Panc1 (cell line): ENCODE measurements at regions not wholly inside any gene's neighbourhood (a gene's known extent, or its start where the extent isn't known, plus 50 kb on each side); places are given as distances from the start of the nearest gene placed in this dataset.

ENCODE experiments used
- ATAC-seq: fragments of 200-7000 bp; cut with Tn5 transposase; 2 replicates; pipeline ENCODE4 v1.9.1; 2020; ENCODE audit warnings: mild to moderate bottlenecking, moderate library complexity
- BruUV-seq: library from RNA; stranded (reverse); fragments of 400-500 nt; replicated peaks from 2 replicates; lab custom pipeline; 2021; lab: Mats Ljungman, UMichigan
- CTCF ChIA-PET: fragments of 300-600 bp; sonication (Branson Sonifier 250); formaldehyde crosslinking; loops from one replicate; lab custom pipeline; 2022; ENCODE audit warnings: antibody characterized with exemption; lab: Charles Lee
- POLR2A ChIA-PET: fragments of 300-600 bp; sonication (Branson Sonifier 250); formaldehyde crosslinking; loops from one replicate; lab custom pipeline; 2022; ENCODE audit warnings: antibody characterized with exemption; lab: Charles Lee
- DNase-seq: peaks from one replicate; pipeline ENCODE4 v3.0.0-alpha.2; 2010; ENCODE audit warnings: low read depth, low spot score
- H3K27ac ChIP-seq: 2 replicates; pipeline ENCODE4 v1.5.1; 2011; ENCODE audit warnings: mild to moderate bottlenecking, low read length, inconsistent platforms
- H3K27me3 ChIP-seq: fragments of 200-500 bp; sonication (Bioruptor generic); 2 replicates; pipeline ENCODE4 v1.6.0; 2014; ENCODE audit warnings: low read length, inconsistent platforms; ENCODE audit not compliant: control insufficient read depth, insufficient read depth
- H3K36me3 ChIP-seq: fragments of 200-500 bp; sonication (Bioruptor generic); 2 replicates; pipeline ENCODE4 v1.5.1; 2014; ENCODE audit warnings: inconsistent platforms, mild to moderate bottlenecking, low read length, moderate library complexity; ENCODE audit not compliant: control insufficient read depth, insufficient read depth
- H3K4me1 ChIP-seq: 2 replicates; pipeline ENCODE4 v1.5.1; 2011; ENCODE audit warnings: inconsistent platforms, mild to moderate bottlenecking, low read length, moderate library complexity; ENCODE audit not compliant: control insufficient read depth, insufficient read depth
- H3K4me3 ChIP-seq, 2 experiments: 2 replicates each; pipeline ENCODE4 v1.5.1; 2011 to 2012; ENCODE audit warnings: low read depth in 2 of 2, low read length in 2 of 2, mild to moderate bottlenecking in 2 of 2, inconsistent platforms in 1 of 2, moderate library complexity in 1 of 2
- H3K9me3 ChIP-seq: fragments of 200-500 bp; sonication (Bioruptor generic); 2 replicates; pipeline ENCODE4 v1.5.1; 2014; ENCODE audit warnings: low read depth, mild to moderate bottlenecking, inconsistent platforms, low read length, moderate library complexity; ENCODE audit not compliant: control insufficient read depth, insufficient read depth
- CTCF ChIP-seq: fragments of 450-650 bp; IDR thresholded peaks from 2 replicates; pipeline ENCODE4 v1.5.1; 2017; ENCODE audit warnings: mild to moderate bottlenecking
- POLR2AphosphoS5 ChIP-seq: IDR thresholded peaks from 2 replicates; pipeline ENCODE4 v1.6.1; 2012; ENCODE audit warnings: mild to moderate bottlenecking, low read depth, low read length, moderate library complexity
- REST ChIP-seq, 2 experiments: IDR thresholded peaks; 2 replicates each; pipeline ENCODE4 v1.6.1; 2011 to 2012; ENCODE audit warnings: low read depth in 2 of 2, control low read depth in 1 of 2, low read length in 1 of 2, mild to moderate bottlenecking in 1 of 2, moderate library complexity in 1 of 2; ENCODE audit not compliant: insufficient read depth in 1 of 2
- SIN3A ChIP-seq: IDR thresholded peaks from 2 replicates; pipeline ENCODE4 v1.6.1; 2012; ENCODE audit warnings: low read depth, mild to moderate bottlenecking, low read length, moderate library complexity, borderline replicate concordance; ENCODE audit not compliant: insufficient read depth
- TCF7L2 ChIP-seq: IDR thresholded peaks from 2 replicates; pipeline ENCODE4 v1.6.1; 2011; ENCODE audit warnings: mild to moderate bottlenecking, low read depth, low read length, inconsistent platforms
- in situ Hi-C: cut with HindIII; loops from 2 replicates; pipeline ENCODE4 v1.10.0; 2016; ENCODE audit warnings: low sequenced_read_pairs, low pct_unique_long_range_greater_than_20kb
- intact Hi-C: fragments of 100-400 bp; cut with micrococcal nuclease; formaldehyde crosslinking; loops from one replicate; pipeline ENCODE4 v1.10.0; 2022; ENCODE audit not compliant: unreplicated experiment

GRCh38 chr14:58732387-58732786 lies 94.6 kb downstream of the DACT1 start:
- in situ Hi-C loops = no loop called here
- H3K27ac ChIP-seq = no peak overlapping the region
- TF ChIP-seq TCF7L2 = no peak
- no peak for TF ChIP-seq SIN3A
- TF ChIP-seq REST (IDR thresholded peaks at IDR 0.05; ENCODE audit: insufficient read depth in 1 of 2, low read depth in 2 of 2, low read length in 1 of 2) = no peak
- TF ChIP-seq CTCF = no peak
- no peak for TF ChIP-seq POLR2AphosphoS5
- no peak for DNase-seq
- ChIA-PET POLR2A (no interaction called here), CTCF (interaction anchor here (0.5 kb wide), 1 partner anchor 16 kb away, joined by 3 read pairs; no protein-coding TSS in a partner anchor)
- BruUV-seq = no TSS peak
- intact Hi-C loops = no loop called here
- H3K9me3 ChIP-seq = no peaks in the 10 kb centered on the region
- H3K36me3 ChIP-seq = no peaks in the 10 kb centered on the region
- ATAC-seq = no peak
- no peaks in the 10 kb centered on the region for H3K27me3 ChIP-seq
- H3K4me1 ChIP-seq = no peaks in the 10 kb centered on the region
- no peak overlapping the region for H3K4me3 ChIP-seq

GRCh38 chr14:58733451-58734208 lies 95.9 kb downstream of the DACT1 start:
- no peak overlapping the region for H3K4me3 ChIP-seq
- H3K27ac ChIP-seq = no peak overlapping the region
- H3K27me3 ChIP-seq = no peaks in the 10 kb centered on the region
- ATAC-seq (no peak), DNase-seq (no peak)
- TF ChIP-seq CTCF (no peak), REST (IDR thresholded peaks at IDR 0.05; ENCODE audit: insufficient read depth in 1 of 2, low read depth in 2 of 2, low read length in 1 of 2) (no peak), TCF7L2 (no peak)
- CTCF ChIA-PET = no interaction called here
- no peaks in the 10 kb centered on the region for H3K9me3 ChIP-seq
- in situ Hi-C loops (no loop called here), intact Hi-C loops (no loop called here)
- no peaks in the 10 kb centered on the region for H3K36me3 ChIP-seq
- POLR2A ChIA-PET = no interaction called here
- no peaks in the 10 kb centered on the region for H3K4me1 ChIP-seq
- BruUV-seq = no TSS peak
